Ishikawa (cell line): ENCODE measurements at regions not wholly inside any gene's neighbourhood (a gene's known extent, or its start where the extent isn't known, plus 50 kb on each side); places are given as distances from the start of the nearest gene placed in this dataset.

ENCODE experiments used
- CEBPB ChIP-seq: IDR thresholded peaks from 2 replicates; pipeline ENCODE4 v1.6.1; 2012
- CREB1 ChIP-seq: IDR thresholded peaks from 2 replicates; pipeline ENCODE4 v1.6.1; 2012; ENCODE audit warnings: low read depth
- EGR1 ChIP-seq: IDR thresholded peaks from 2 replicates; pipeline ENCODE4 v1.6.1; 2012
- EP300 ChIP-seq: IDR thresholded peaks from 2 replicates; pipeline ENCODE4 v1.6.1; 2012; ENCODE audit warnings: borderline replicate concordance
- FOXM1 ChIP-seq: IDR thresholded peaks from 2 replicates; pipeline ENCODE4 v1.6.1; 2012; ENCODE audit warnings: low read depth, borderline replicate concordance
- MAX ChIP-seq: IDR thresholded peaks from 2 replicates; pipeline ENCODE4 v1.6.1; 2012
- NFIC ChIP-seq: IDR thresholded peaks from 2 replicates; pipeline ENCODE4 v1.6.1; 2012
- RAD21 ChIP-seq: IDR thresholded peaks from 2 replicates; pipeline ENCODE4 v1.6.1; 2012; ENCODE audit warnings: low read depth
- TAF1 ChIP-seq: IDR thresholded peaks from 2 replicates; pipeline ENCODE4 v1.6.1; 2012; ENCODE audit warnings: low read depth, mild to moderate bottlenecking
- TCF12 ChIP-seq: IDR thresholded peaks from 2 replicates; pipeline ENCODE4 v1.6.1; 2012; ENCODE audit warnings: low read depth
- TEAD4 ChIP-seq: IDR thresholded peaks from 2 replicates; pipeline ENCODE4 v1.6.1; 2012
- YY1 ChIP-seq: IDR thresholded peaks from 2 replicates; pipeline ENCODE4 v1.6.1; 2012; ENCODE audit warnings: low read depth
- ZBTB7A ChIP-seq: IDR thresholded peaks from 2 replicates; pipeline ENCODE4 v1.6.1; 2012; ENCODE audit warnings: low read depth
- TF ChIP-seq, protein P1 (sequence below): IDR thresholded peaks from 2 replicates; pipeline ENCODE4 v1.6.1; 2012
- TF ChIP-seq, protein P2 (sequence below): IDR thresholded peaks from 2 replicates; pipeline ENCODE4 v1.6.1; 2012; ENCODE audit warnings: low read depth, mild to moderate bottlenecking

DNA sequence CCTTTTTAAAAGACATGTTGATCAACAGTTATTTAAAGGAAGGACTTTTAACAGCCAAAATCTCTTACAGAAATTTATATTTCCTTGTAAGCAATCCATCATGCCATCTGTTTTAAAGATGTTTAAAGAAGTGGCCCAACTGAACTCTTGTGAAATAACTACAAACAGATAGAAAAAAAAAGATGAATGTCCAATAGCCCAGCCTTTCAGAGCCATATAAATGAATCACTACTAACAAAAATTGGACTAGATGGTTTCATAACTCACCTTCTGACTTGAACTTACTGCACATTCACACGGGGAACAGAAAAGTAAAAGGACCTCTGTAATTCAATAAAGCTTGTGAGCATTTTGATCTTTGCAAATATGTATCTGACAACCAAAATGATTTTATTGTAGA, 319.0 kb upstream of the CHAC2 start:
- TF ChIP-seq CREB1 (no peak), RAD21 (no peak), TEAD4 (no peak), YY1 (no peak)

DNA sequence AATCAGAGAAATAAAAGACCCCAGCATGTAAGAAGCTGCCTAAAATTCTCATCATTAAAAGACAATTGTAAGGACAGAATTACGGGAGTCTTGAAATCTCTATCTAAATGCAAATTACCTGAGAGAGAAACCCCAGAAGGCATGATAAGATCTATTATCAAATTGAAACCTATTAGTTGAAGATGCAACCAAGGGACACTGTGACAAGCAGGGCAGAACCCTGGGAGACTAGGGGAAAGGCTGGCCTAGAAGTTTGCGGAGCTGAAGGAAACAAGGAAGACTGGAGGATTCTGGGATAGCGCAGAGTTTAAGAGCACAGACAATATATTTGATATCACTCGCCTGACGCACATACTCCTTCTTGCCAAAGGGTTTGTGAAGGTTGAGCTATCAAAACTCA, 319.5 kb upstream of the CHAC2 start:
- TF ChIP-seq EGR1, result no peak
- TF ChIP-seq TAF1, result no peak
- TF ChIP-seq EP300, result no peak
- no peak for TF ChIP-seq RAD21
- no peak for TF ChIP-seq NFIC
- TF ChIP-seq, protein P1, sequence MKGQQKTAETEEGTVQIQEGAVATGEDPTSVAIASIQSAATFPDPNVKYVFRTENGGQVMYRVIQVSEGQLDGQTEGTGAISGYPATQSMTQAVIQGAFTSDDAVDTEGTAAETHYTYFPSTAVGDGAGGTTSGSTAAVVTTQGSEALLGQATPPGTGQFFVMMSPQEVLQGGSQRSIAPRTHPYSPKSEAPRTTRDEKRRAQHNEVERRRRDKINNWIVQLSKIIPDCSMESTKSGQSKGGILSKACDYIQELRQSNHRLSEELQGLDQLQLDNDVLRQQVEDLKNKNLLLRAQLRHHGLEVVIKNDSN, result no peak

DNA sequence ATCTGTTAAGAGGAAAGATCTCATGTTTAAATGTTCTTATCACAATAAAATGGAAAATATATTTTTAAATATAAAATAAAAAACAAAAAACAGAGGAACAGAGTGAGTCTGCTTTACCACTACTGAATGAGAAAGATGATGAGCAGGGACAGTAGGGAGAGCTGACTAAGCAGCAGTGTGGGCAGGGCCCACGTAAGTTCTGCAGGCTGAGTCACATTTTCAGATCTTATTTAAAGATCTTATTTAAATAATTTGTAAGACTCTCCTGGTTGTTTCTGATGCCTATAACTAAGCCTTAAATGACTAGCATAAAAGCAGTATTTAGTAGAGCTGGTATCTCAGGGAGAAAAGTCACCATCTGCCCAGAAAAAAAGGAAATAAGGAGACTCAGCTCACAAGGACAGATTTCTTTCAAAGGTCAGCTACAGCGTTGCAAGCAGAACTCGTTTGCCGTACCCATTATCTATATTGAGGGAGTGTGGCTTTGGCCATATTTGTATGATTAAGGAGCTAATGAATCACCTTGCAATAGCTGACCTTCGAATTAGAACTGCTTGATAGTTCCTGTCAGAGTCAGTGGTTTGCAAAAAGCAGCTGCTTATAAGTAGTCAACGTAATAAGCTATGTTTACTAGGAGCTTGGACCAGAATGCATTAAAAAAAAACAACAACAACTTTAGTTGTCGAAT, 322.1 kb upstream of the CHAC2 start:
- TF ChIP-seq RAD21 (no peak), MAX (no peak), CEBPB (no peak), EGR1 (no peak), TAF1 (no peak), FOXM1 (no peak), TCF12 (no peak), YY1 (no peak), ZBTB7A (no peak), NFIC (no peak), TEAD4 (no peak), CREB1 (no peak)
- TF ChIP-seq, protein P2, sequence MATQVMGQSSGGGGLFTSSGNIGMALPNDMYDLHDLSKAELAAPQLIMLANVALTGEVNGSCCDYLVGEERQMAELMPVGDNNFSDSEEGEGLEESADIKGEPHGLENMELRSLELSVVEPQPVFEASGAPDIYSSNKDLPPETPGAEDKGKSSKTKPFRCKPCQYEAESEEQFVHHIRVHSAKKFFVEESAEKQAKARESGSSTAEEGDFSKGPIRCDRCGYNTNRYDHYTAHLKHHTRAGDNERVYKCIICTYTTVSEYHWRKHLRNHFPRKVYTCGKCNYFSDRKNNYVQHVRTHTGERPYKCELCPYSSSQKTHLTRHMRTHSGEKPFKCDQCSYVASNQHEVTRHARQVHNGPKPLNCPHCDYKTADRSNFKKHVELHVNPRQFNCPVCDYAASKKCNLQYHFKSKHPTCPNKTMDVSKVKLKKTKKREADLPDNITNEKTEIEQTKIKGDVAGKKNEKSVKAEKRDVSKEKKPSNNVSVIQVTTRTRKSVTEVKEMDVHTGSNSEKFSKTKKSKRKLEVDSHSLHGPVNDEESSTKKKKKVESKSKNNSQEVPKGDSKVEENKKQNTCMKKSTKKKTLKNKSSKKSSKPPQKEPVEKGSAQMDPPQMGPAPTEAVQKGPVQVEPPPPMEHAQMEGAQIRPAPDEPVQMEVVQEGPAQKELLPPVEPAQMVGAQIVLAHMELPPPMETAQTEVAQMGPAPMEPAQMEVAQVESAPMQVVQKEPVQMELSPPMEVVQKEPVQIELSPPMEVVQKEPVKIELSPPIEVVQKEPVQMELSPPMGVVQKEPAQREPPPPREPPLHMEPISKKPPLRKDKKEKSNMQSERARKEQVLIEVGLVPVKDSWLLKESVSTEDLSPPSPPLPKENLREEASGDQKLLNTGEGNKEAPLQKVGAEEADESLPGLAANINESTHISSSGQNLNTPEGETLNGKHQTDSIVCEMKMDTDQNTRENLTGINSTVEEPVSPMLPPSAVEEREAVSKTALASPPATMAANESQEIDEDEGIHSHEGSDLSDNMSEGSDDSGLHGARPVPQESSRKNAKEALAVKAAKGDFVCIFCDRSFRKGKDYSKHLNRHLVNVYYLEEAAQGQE, result no peak

- no peak for TF ChIP-seq MAX
- TF ChIP-seq EP300, result no peak
- TF ChIP-seq RAD21, result peak; percentile 40
- no peak for TF ChIP-seq TEAD4
- TF ChIP-seq TAF1, result no peak
- TF ChIP-seq, protein P2, result no peak
- TF ChIP-seq TCF12, result no peak
- TF ChIP-seq ZBTB7A, result no peak
- no peak for TF ChIP-seq CREB1
Observed at GRCh38 chr2:53442783-53443182, 324.8 kb upstream of the CHAC2 start.

DNA sequence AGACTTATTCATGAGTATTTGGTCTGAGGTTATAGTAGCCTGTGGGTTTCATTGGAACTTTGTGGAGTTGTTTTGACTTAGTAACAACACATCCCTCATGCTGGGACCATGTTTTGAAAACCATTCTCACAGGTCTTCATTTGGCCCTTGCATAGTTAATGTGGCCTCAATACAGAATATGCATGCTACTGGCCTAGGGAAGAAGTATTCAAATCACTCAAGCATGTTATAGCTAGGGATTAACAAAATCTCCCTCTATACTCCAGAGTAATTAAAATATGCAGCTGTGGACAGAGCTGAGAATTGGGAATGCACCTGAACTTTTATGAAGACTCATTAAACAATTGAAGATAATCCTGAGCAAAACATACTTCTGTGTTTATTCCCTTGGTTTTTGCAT, 325.5 kb upstream of the CHAC2 start:
- TF ChIP-seq EP300 (no peak), CREB1 (no peak), CEBPB (no peak), RAD21 (no peak), TAF1 (no peak), MAX (no peak), YY1 (no peak), EGR1 (no peak), NFIC (no peak), TEAD4 (no peak)
- TF ChIP-seq, protein P1, result no peak

DNA sequence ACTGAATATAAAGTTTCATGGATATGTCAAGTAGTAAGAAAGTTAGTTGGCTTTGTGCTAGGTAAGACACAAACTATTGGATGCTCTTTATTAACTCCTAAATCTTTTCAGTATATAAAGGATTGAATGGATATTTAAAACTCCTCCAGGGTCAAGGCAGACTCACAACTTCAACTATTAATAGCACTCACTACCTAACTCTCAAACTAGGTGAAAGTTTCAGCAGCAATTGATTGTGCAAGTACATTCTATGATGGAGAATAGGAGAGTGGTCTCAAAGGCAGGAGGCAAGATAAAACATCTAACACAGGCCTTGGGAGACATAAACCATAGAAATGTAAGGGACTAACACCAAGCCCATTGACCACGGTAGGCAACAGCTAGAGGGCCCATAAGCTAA, 328.9 kb upstream of the CHAC2 start:
- TF ChIP-seq TCF12, result no peak

- TF ChIP-seq TEAD4 (0 out of 2 replicates have a peak, but pooled peaks have one; percentile 17), TCF12 (peak; percentile 39; the same call in 1 of the 2 replicates), TAF1 (no peak), YY1 (no peak), NFIC (peak; percentile 63)
Observed at GRCh38 chr2:53438100-53438499, 329.5 kb upstream of the CHAC2 start.
